Suprapubic skin (tissue), 3 donors: ENCODE measurements at regions not wholly inside any gene's neighbourhood (a gene's known extent, or its start where the extent isn't known, plus 50 kb on each side); places are given as distances from the start of the nearest gene placed in this dataset.

Experiments used
- CTCF ChIP-seq, 2 donors: fragments of 200-600 bp in 1 of 2; fragments of 450-650 bp in 1 of 2; sonication (generic) in 1 of 2; IDR thresholded peaks; one replicate each; pipeline ENCODE4 v1.5.1; 2016 to 2019; ENCODE audit warnings: antibody characterized with exemption in 2 of 2, mild to moderate bottlenecking in 1 of 2, moderate library complexity in 1 of 2
- POLR2AphosphoS5 ChIP-seq, 3 donors: sonication (generic); formaldehyde crosslinking; IDR thresholded peaks; one replicate each; pipeline ENCODE4 v1.6.1; 2017; ENCODE audit warnings: antibody characterized with exemption in 3 of 3

DNA sequence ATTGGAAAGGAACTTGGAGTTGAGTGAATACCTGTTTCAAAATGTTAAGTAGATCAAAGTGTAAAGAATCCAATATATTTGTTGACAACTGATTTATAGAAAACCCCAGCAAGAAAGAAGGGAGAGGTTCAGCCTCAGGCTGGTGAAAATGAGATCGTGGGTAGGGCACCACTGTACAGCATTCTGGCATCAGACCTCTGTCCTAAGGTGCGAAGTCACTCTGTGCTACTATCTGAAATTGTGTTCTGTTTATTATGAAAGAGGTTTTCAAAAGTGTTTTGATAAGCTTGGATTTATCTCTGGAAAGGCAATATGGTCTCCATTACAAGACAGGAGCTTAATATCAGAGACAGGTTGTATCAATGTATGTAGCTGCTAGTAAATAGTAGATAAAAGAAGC lies 80.5 kb upstream of the MAP4K3 start:
- TF ChIP-seq CTCF (IDR thresholded peaks at IDR 0.05) (no peak), POLR2AphosphoS5 (IDR thresholded peaks at IDR 0.05) (no peak)
